NCI-H2029 (cell line): ENCODE measurements at regions not wholly inside any gene's neighbourhood (a gene's known extent, or its start where the extent isn't known, plus 50 kb on each side); places are given as distances from the start of the nearest gene placed in this dataset.
"Not testable (repeated sequence)": the region's sequence is repeated elsewhere in the genome, so short reads cannot be mapped to it uniquely, and the experiment has no call there.

Experiments used
- DNase-seq: peaks from one replicate; lab custom pipeline; 2025; lab: John Stamatoyannopoulos, UW

GRCh38 chr12:42030588-42030987 lies 114.1 kb downstream of the GXYLT1 start:
- no peak for DNase-seq

- DNase-seq, result no peak
These were observed 117.1 kb downstream of the GXYLT1 start for GRCh38 chr12:42027546-42027945.

- no peak for DNase-seq
These were observed 120.2 kb downstream of the GXYLT1 start for GRCh38 chr12:42024495-42024830.

GRCh38 chr12:42023733-42024494 lies 120.8 kb downstream of the GXYLT1 start:
- DNase-seq, result peak; percentile 26

- not testable (repeated sequence) for DNase-seq
These were observed 122.7 kb downstream of the GXYLT1 start for GRCh38 chr12:42021937-42022336.

GRCh38 chr12:42021469-42021868 lies 123.2 kb downstream of the GXYLT1 start:
- DNase-seq, result no peak

- DNase-seq, result no peak
These were observed 124.4 kb downstream of the GXYLT1 start for GRCh38 chr12:42020226-42020625.

- DNase-seq, result no peak
These were observed 124.9 kb downstream of the GXYLT1 start for GRCh38 chr12:42019746-42020145.

- no peak for DNase-seq
These were observed 127.6 kb downstream of the GXYLT1 start for GRCh38 chr12:42017051-42017450.

GRCh38 chr12:42015051-42015461 lies 129.6 kb downstream of the GXYLT1 start:
- DNase-seq, result no peak

GRCh38 chr12:42012501-42012900 lies 132.2 kb downstream of the GXYLT1 start:
- not testable (repeated sequence) for DNase-seq

- DNase-seq, result no peak
These were observed 134.0 kb downstream of the GXYLT1 start for GRCh38 chr12:42010715-42011114.

- DNase-seq, result no peak
These were observed 134.4 kb downstream of the GXYLT1 start for GRCh38 chr12:42010257-42010656.

- no peak for DNase-seq
These were observed 135.7 kb downstream of the GXYLT1 start for GRCh38 chr12:42008996-42009395.

- no peak for DNase-seq
These were observed 141.6 kb downstream of the GXYLT1 start for GRCh38 chr12:42003031-42003430.

GRCh38 chr12:42002563-42002962 lies 142.1 kb downstream of the GXYLT1 start:
- DNase-seq, result no peak

- DNase-seq, result no peak
These were observed 146.2 kb downstream of the GXYLT1 start for GRCh38 chr12:41998436-41998835.

- DNase-seq, result no peak
These were observed 151.4 kb downstream of the GXYLT1 start for GRCh38 chr12:41993283-41993682.

- no peak for DNase-seq
These were observed 151.9 kb downstream of the GXYLT1 start for GRCh38 chr12:41992692-41993215.

- DNase-seq, result no peak
These were observed 152.7 kb downstream of the GXYLT1 start for GRCh38 chr12:41992022-41992421.

- no peak for DNase-seq
These were observed 156.0 kb downstream of the GXYLT1 start for GRCh38 chr12:41988715-41989114.

GRCh38 chr12:41986513-41986912 lies 158.2 kb downstream of the GXYLT1 start:
- not testable (repeated sequence) for DNase-seq

- DNase-seq, result no peak
These were observed 160.8 kb downstream of the GXYLT1 start for GRCh38 chr12:41983856-41984255.

- DNase-seq, result no peak
These were observed 161.3 kb downstream of the GXYLT1 start for GRCh38 chr12:41983394-41983793.
